Neuronal stem cell (in vitro differentiated cells): ENCODE measurements at regions not wholly inside any gene's neighbourhood (a gene's known extent, or its start where the extent isn't known, plus 50 kb on each side); places are given as distances from the start of the nearest gene placed in this dataset.
A peak's percentile ranks its signal among the peaks of the same experiment; 100 is the strongest.

Experiments used
- DNase-seq: peaks from one replicate; pipeline ENCODE4 v3.0.0-alpha.2; 2013; ENCODE audit warnings: low spot score
- H2AFZ ChIP-seq: one replicate; pipeline ENCODE4 v1.6.1; 2013; ENCODE audit warnings: mild to moderate bottlenecking, low read length, inconsistent platforms
- H2AK5ac ChIP-seq: 2 replicates; pipeline ENCODE4 v1.6.1; 2013; ENCODE audit warnings: low read depth, mild to moderate bottlenecking, inconsistent platforms, low read length, moderate library complexity, mixed read lengths
- H2BK120ac ChIP-seq: 2 replicates; pipeline ENCODE4 v1.6.1; 2013; ENCODE audit warnings: low read depth, mild to moderate bottlenecking, inconsistent platforms, low read length, moderate library complexity, mixed read lengths
- H2BK12ac ChIP-seq: one replicate; pipeline ENCODE4 v1.6.1; 2013; ENCODE audit warnings: low read length, inconsistent platforms
- H2BK15ac ChIP-seq: 2 replicates; pipeline ENCODE4 v1.6.1; 2013; ENCODE audit warnings: mild to moderate bottlenecking, low read length, inconsistent platforms, mixed read lengths
- H2BK5ac ChIP-seq: one replicate; pipeline ENCODE4 v1.6.1; 2013; ENCODE audit warnings: inconsistent platforms, mild to moderate bottlenecking, low read length, moderate library complexity
- H3K14ac ChIP-seq: one replicate; pipeline ENCODE4 v1.6.1; 2013; ENCODE audit warnings: low read length, inconsistent platforms
- H3K18ac ChIP-seq: 2 replicates; pipeline ENCODE4 v1.6.1; 2013; ENCODE audit warnings: low read length, inconsistent platforms
- H3K23ac ChIP-seq: 2 replicates; pipeline ENCODE4 v1.6.1; 2013; ENCODE audit warnings: low read depth, mild to moderate bottlenecking, mixed read lengths, low read length, inconsistent platforms; ENCODE audit not compliant: poor library complexity
- H3K27ac ChIP-seq: replicated peaks from 3 replicates; pipeline ENCODE4 v1.5.1; 2013; ENCODE audit warnings: low read length, inconsistent platforms
- H3K27me3 ChIP-seq, 3 experiments: 2 replicates each; pipeline ENCODE4 v1.6.1; 2013; ENCODE audit warnings: low read length in 3 of 3, mild to moderate bottlenecking in 2 of 3, inconsistent platforms in 1 of 3, low read depth in 1 of 3, mixed read lengths in 1 of 3, moderate library complexity in 1 of 3; ENCODE audit not compliant: control insufficient read depth in 3 of 3, insufficient read depth in 3 of 3
- H3K36me3 ChIP-seq, 2 donors: replicated peaks in 1 of 2; 2 replicates each; pipeline ENCODE4 v1.6.1; 2013; ENCODE audit warnings: low read length in 2 of 2; ENCODE audit not compliant: control insufficient read depth in 2 of 2, insufficient read depth in 2 of 2
- H3K4ac ChIP-seq: 2 replicates; pipeline ENCODE4 v1.6.1; 2013; ENCODE audit warnings: inconsistent platforms, mild to moderate bottlenecking, low read length, moderate library complexity
- H3K4me1 ChIP-seq, 2 donors: 1 replicate in 1 of 2; 2 replicates in 1 of 2; pipeline ENCODE4 v1.6.1; 2013; ENCODE audit warnings: low read length in 2 of 2, low read depth in 1 of 2; ENCODE audit not compliant: control insufficient read depth in 2 of 2, insufficient read depth in 1 of 2
- H3K4me2 ChIP-seq: one replicate; pipeline ENCODE4 v1.6.1; 2013; ENCODE audit warnings: mild to moderate bottlenecking, low read length, inconsistent platforms; ENCODE audit not compliant: insufficient read depth, poor library complexity, severe bottlenecking
- H3K4me3 ChIP-seq, 2 donors: 2 replicates each; pipeline ENCODE4 v1.5.1; 2013; ENCODE audit warnings: low read length in 2 of 2, mild to moderate bottlenecking in 2 of 2, inconsistent platforms in 1 of 2, moderate library complexity in 1 of 2
- H3K79me1 ChIP-seq: one replicate; pipeline ENCODE4 v1.6.1; 2013; ENCODE audit warnings: low read depth, mild to moderate bottlenecking, inconsistent platforms, low read length, moderate library complexity
- H3K9ac ChIP-seq: one replicate; pipeline ENCODE4 v1.6.1; 2013; ENCODE audit warnings: mild to moderate bottlenecking, low read depth, low read length, inconsistent platforms; ENCODE audit not compliant: poor library complexity
- H3K9me3 ChIP-seq, 2 donors: replicated peaks in 1 of 2; 2 replicates each; pipeline versions ENCODE3 to v1.6.1; 2013; ENCODE audit warnings: low read length in 2 of 2, mild to moderate bottlenecking in 2 of 2, inconsistent platforms in 1 of 2, low read depth in 1 of 2, mixed read lengths in 1 of 2, moderate library complexity in 1 of 2; ENCODE audit not compliant: control insufficient read depth in 2 of 2, insufficient read depth in 1 of 2
- H4K8ac ChIP-seq: one replicate; pipeline ENCODE4 v1.6.1; 2013; ENCODE audit warnings: low read depth, mild to moderate bottlenecking, inconsistent platforms, low read length, moderate library complexity
- H4K91ac ChIP-seq: one replicate; pipeline ENCODE4 v1.6.1; 2013; ENCODE audit warnings: low read length, low read depth, mild to moderate bottlenecking, inconsistent platforms; ENCODE audit not compliant: poor library complexity
- WGBS, 2 donors: extraction: QIAGEN DNeasy Blood & Tissue Kit; methylation state at CpG; one replicate each; pipeline ENCODE4 v1.1.7; 2013; ENCODE audit warnings: missing lambda C conversion rate in 2 of 2, mixed read lengths in 1 of 2; ENCODE audit not compliant: insufficient read length in 2 of 2, insufficient replicate concordance in 1 of 2; ENCODE audit errors: extremely low coverage in 2 of 2; 5-methylcytosine and 5-hydroxymethylcytosine counted together

DNA sequence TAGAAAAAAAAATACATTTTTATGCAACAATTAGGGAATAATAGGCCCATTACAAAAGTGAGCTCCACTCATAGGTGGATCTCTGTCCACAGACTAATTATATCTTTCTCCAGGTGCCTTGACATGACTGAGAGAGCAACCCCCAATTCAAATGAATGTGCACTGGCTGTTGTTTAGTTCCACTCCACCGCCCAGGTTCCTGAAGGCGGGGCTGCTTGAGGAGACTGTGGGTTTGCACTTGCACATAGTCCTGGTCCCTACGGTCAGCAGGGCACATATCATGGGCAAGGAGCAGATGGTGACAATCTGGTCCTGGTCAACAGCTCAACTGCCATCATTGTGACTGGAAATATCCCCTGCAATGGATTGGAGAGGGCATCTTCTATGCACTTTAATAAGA, 195.6 kb upstream of the PWP1 start:
- no CpG with 5 or more reads among the region's 3 CpGs for WGBS, 2 donors
- H3K9ac ChIP-seq, result no peak overlapping the region
- H2AFZ ChIP-seq, result no peak overlapping the region
- DNase-seq, result no peak
- no peaks in the 10 kb centered on the region for H3K4me1 ChIP-seq
- no peak overlapping the region for H3K4ac ChIP-seq
- no peak overlapping the region for H3K23ac ChIP-seq
- H2AK5ac ChIP-seq, result no peak overlapping the region
- H2BK5ac ChIP-seq, result no peak overlapping the region
- no peaks in the 10 kb centered on the region for H3K9me3 ChIP-seq
- no peaks in the 10 kb centered on the region for H3K27me3 ChIP-seq
- H3K14ac ChIP-seq, result no peak overlapping the region
- no peak overlapping the region for H2BK12ac ChIP-seq
- no peaks in the 10 kb centered on the region for H3K36me3 ChIP-seq
- no peak overlapping the region for H3K27ac ChIP-seq
- no peak overlapping the region for H2BK15ac ChIP-seq
- no peak overlapping the region for H4K8ac ChIP-seq
- H3K4me2 ChIP-seq, result no peak overlapping the region
- no peak overlapping the region for H4K91ac ChIP-seq
- no peaks in the 10 kb centered on the region for H3K79me1 ChIP-seq
- H2BK120ac ChIP-seq, result no peak overlapping the region
- no peak overlapping the region for H3K4me3 ChIP-seq
- H3K18ac ChIP-seq, result no peak overlapping the region

DNA sequence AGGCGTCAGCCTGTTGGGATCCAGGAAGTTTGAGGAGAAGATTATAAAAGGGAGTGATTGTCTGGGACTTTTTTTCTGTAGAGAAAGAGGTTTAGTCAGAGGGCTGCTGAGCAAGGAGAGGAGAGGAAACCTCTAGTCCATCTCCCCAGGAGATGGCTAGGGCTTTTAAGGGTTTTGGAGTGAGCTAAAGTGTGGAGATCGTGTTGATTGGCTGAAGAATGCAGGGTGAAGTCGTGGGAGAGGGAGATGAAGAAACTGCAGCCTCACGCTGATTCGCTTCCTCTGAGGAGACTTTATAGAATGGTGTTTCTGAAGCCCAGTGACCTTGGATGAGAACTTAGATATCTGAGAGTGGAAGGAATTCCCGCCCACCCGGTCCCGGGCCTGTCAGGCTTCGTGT, 193.7 kb upstream of the PWP1 start:
- H3K14ac ChIP-seq, result no peak overlapping the region
- H3K9me3 ChIP-seq, result no peaks in the 10 kb centered on the region
- H3K18ac ChIP-seq, result no peak overlapping the region
- no peak overlapping the region for H3K4me2 ChIP-seq
- no peaks in the 10 kb centered on the region for H3K79me1 ChIP-seq
- no peak overlapping the region for H3K4me3 ChIP-seq
- no peaks in the 10 kb centered on the region for H3K36me3 ChIP-seq
- DNase-seq, result no peak
- no peak overlapping the region for H3K4ac ChIP-seq
- no peak overlapping the region for H4K8ac ChIP-seq
- no peak overlapping the region for H4K91ac ChIP-seq
- H2BK12ac ChIP-seq, result no peak overlapping the region
- no peak overlapping the region for H2BK15ac ChIP-seq
- no CpG with 5 or more reads among the region's 9 CpGs for WGBS, 2 donors
- H2BK5ac ChIP-seq, result no peak overlapping the region
- H3K23ac ChIP-seq, result no peak overlapping the region
- no peak overlapping the region for H2BK120ac ChIP-seq
- no peak overlapping the region for H2AK5ac ChIP-seq
- H3K9ac ChIP-seq, result no peak overlapping the region
- H3K27me3 ChIP-seq, result no peaks in the 10 kb centered on the region
- H3K4me1 ChIP-seq, result no peaks in the 10 kb centered on the region
- H3K27ac ChIP-seq, result no peak overlapping the region
- no peak overlapping the region for H2AFZ ChIP-seq

DNA sequence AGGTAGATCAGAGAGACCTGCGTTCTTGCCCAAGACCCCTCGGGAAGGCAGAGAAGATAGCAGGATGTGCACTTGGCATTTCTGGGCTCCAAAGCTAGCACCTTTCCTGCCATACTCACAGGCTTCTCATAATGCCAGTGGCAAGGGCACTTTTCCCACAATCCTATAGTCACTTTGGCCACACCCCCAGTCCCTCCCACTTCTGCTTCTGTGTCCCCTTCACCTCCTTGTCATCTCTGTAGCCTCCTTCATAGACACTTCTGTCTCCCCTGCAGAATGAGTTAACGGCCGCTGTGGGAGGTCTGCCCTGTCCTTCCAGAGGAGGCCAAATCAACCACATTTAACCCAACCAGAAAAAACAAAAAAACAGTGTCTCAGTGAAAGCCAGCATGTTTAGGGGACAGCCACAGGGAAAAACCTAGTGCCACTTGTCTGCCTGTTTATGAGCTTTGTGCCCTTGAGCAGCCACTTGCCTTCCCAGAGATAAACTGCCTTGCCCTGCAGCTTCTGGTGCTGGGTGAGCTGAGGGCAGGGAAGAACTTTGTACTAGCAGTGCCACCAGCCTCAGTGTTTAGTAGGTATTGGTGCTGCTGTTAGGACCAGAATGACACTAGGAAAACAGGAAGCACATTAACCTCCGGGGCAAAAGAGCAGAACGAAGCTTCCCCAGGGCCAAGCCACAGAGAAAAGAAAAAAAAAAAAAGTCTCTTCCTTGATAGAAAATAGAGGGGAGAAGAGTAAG, 193.0 kb upstream of the PWP1 start:
- peak overlapping the region; percentile 4 for H2AFZ ChIP-seq
- no CpG with 5 or more reads among the region's 6 CpGs for WGBS, 2 donors
- no peaks in the 10 kb centered on the region for H3K4me1 ChIP-seq

DNA sequence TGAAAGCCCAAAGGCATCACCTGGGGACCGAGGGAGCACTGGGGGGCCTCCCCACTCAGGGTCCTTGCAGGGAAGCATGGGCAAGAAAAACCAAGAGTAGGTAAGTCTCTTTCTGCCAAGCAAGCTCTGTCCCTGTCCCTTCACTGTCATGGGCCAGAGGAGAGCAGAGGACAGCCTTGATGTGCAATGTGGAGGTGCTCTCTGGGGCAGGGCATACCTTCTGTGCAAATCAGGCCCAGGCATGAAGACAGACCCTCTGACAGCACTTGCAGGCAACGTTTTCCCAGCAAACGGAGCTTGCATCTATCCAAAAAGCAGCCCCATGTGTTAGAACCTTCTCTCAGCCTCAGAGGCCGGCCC, 192.5 kb upstream of the PWP1 start:
- H3K27ac ChIP-seq, result no peak overlapping the region
- H3K27me3 ChIP-seq, result no peaks in the 10 kb centered on the region
- H3K4ac ChIP-seq, result no peak overlapping the region
- H3K9me3 ChIP-seq, result peaks cover 0 to 3% of the 10 kb centered on the region in 2 donors
- no peak overlapping the region for H4K91ac ChIP-seq
- no peak overlapping the region for H3K14ac ChIP-seq
- H2BK120ac ChIP-seq, result no peak overlapping the region
- no peak overlapping the region for H2BK12ac ChIP-seq
- H3K18ac ChIP-seq, result no peak overlapping the region
- no peak overlapping the region for H3K23ac ChIP-seq
- no peaks in the 10 kb centered on the region for H3K79me1 ChIP-seq
- no peak overlapping the region for H2BK15ac ChIP-seq
- H3K4me2 ChIP-seq, result no peak overlapping the region
- H3K9ac ChIP-seq, result no peak overlapping the region
- no peaks in the 10 kb centered on the region for H3K4me1 ChIP-seq
- H4K8ac ChIP-seq, result no peak overlapping the region
- H2AK5ac ChIP-seq, result no peak overlapping the region
- no peak overlapping the region for H2BK5ac ChIP-seq
- no peak for DNase-seq
- no peak overlapping the region for H3K4me3 ChIP-seq
- H2AFZ ChIP-seq, result no peak overlapping the region
- H3K36me3 ChIP-seq, result no peaks in the 10 kb centered on the region
- no CpG with 5 or more reads among the region's 4 CpGs for WGBS, 2 donors

More for the DNA sequence above, 193.0 kb upstream of the PWP1 start:
- no peak overlapping the region for H2AK5ac ChIP-seq
- no peak overlapping the region for H4K8ac ChIP-seq
- DNase-seq, result no peak
- no peaks in the 10 kb centered on the region for H3K79me1 ChIP-seq
- H3K4me2 ChIP-seq, result no peak overlapping the region
- no peak overlapping the region for H2BK15ac ChIP-seq
- H2BK5ac ChIP-seq, result no peak overlapping the region
- H3K27ac ChIP-seq, result no peak overlapping the region
- no peaks in the 10 kb centered on the region for H3K36me3 ChIP-seq
- H3K27me3 ChIP-seq, result no peaks in the 10 kb centered on the region
- H3K4ac ChIP-seq, result no peak overlapping the region
- H3K9me3 ChIP-seq, result peaks cover 0 to 3% of the 10 kb centered on the region in 2 donors
- H2BK120ac ChIP-seq, result no peak overlapping the region
- H3K9ac ChIP-seq, result no peak overlapping the region
- no peak overlapping the region for H3K4me3 ChIP-seq
- H3K18ac ChIP-seq, result no peak overlapping the region
- H2BK12ac ChIP-seq, result no peak overlapping the region
- no peak overlapping the region for H3K23ac ChIP-seq
- no peak overlapping the region for H3K14ac ChIP-seq
- H4K91ac ChIP-seq, result no peak overlapping the region
